GM12892 (cell line): ENCODE measurements at regions not wholly inside any gene's neighbourhood (a gene's known extent, or its start where the extent isn't known, plus 50 kb on each side); places are given as distances from the start of the nearest gene placed in this dataset.

ENCODE experiments used
- POLR2A ChIP-seq: IDR thresholded peaks from 2 replicates; pipeline ENCODE4 v1.6.1; 2011; ENCODE audit warnings: low read depth, low read length, control low read depth
- POLR2AphosphoS5 ChIP-seq: IDR thresholded peaks from 2 replicates; pipeline ENCODE4 v1.6.1; 2011; ENCODE audit warnings: low read depth, low read length, control low read depth
- TAF1 ChIP-seq: IDR thresholded peaks from 2 replicates; pipeline ENCODE4 v1.6.1; 2011; ENCODE audit warnings: low read depth, mild to moderate bottlenecking, control low read depth, low read length, borderline replicate concordance

DNA sequence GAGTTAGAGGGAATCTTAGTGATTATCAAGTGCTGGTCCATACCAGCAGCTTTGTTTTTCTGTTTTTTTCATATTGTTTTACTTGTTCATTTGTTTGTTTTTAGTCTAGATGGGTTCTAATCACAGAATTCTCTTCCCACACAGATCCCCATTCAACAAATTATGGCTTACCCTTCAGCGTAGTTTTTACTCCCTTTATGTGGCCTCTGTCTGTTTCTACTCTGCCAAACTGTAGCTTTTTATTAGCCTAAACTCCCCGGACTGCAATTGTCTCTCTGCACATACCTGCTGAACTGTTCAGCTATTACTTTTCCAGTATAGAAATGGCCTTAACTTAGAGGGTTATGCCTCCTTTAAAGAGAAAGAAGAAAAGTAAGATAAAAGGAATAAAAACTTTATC, 348.5 kb downstream of the TGFB2 start:
- no peak for TF ChIP-seq POLR2AphosphoS5
- no peak for TF ChIP-seq TAF1
- TF ChIP-seq POLR2A = no peak
